A549 (cell line): ENCODE measurements at regions not wholly inside any gene's neighbourhood (a gene's known extent, or its start where the extent isn't known, plus 50 kb on each side); places are given as distances from the start of the nearest gene placed in this dataset.

Experiments used
- POLR2A ChIP-seq: IDR thresholded peaks from 2 replicates; pipeline ENCODE4 v1.6.1; 2012; ENCODE audit warnings: mild to moderate bottlenecking, low read length
- TF ChIP-seq, protein P1 (sequence below): fragments of >200 bp; sonication (Bioruptor Twin); formaldehyde crosslinking; IDR thresholded peaks from 3 replicates; pipeline ENCODE4 v1.5.1; 2016

DNA sequence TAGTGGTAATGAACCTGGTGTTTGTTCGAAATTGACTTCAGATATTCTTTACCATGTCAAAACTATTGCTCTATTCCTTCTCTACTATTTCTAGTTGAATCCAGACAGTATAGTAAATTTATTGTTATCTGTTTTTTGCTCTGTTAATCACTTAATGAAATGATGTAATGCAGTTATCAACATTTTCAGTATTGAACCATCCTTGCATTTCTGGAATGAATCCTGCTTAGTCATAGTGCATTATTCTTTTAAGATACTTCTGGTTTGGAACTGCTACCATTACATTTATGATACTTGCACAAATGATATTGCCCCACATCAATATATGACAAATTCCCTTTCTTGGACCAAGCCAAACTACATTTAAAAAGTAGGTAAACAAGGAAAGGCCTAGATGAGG, 554.0 kb upstream of the KLF4 start:
- no peak for TF ChIP-seq POLR2A
- TF ChIP-seq, protein P1, sequence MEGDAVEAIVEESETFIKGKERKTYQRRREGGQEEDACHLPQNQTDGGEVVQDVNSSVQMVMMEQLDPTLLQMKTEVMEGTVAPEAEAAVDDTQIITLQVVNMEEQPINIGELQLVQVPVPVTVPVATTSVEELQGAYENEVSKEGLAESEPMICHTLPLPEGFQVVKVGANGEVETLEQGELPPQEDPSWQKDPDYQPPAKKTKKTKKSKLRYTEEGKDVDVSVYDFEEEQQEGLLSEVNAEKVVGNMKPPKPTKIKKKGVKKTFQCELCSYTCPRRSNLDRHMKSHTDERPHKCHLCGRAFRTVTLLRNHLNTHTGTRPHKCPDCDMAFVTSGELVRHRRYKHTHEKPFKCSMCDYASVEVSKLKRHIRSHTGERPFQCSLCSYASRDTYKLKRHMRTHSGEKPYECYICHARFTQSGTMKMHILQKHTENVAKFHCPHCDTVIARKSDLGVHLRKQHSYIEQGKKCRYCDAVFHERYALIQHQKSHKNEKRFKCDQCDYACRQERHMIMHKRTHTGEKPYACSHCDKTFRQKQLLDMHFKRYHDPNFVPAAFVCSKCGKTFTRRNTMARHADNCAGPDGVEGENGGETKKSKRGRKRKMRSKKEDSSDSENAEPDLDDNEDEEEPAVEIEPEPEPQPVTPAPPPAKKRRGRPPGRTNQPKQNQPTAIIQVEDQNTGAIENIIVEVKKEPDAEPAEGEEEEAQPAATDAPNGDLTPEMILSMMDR: no peak
